MM.1S (cell line): ENCODE measurements at regions not wholly inside any gene's neighbourhood (a gene's known extent, or its start where the extent isn't known, plus 50 kb on each side); places are given as distances from the start of the nearest gene placed in this dataset.

Experiments
- DNase-seq: peaks from one replicate; pipeline ENCODE4 v3.0.0-alpha.2; 2015
- H2AFZ ChIP-seq: fragments of 300-600 bp; sonication (generic); 2 replicates; pipeline ENCODE4 v1.6.0; 2016; ENCODE audit warnings: antibody characterized with exemption, low read length
- H3F3A ChIP-seq: fragments of 300-600 bp; sonication (generic); 2 replicates; pipeline ENCODE4 v1.6.1; 2016; ENCODE audit warnings: mild to moderate bottlenecking, antibody characterized with exemption, low read length, moderate library complexity, mixed read lengths; ENCODE audit not compliant: insufficient read depth
- H3K27ac ChIP-seq: fragments of 300-600 bp; sonication (generic); 2 replicates; pipeline ENCODE4 v1.5.1; 2016; ENCODE audit warnings: mild to moderate bottlenecking, low read length
- H3K27me3 ChIP-seq: fragments of 300-600 bp; sonication (generic); replicated peaks from 2 replicates; pipeline ENCODE4 v1.6.0; 2016; ENCODE audit warnings: low read length; ENCODE audit not compliant: insufficient read depth
- H3K36me3 ChIP-seq: fragments of 300-600 bp; sonication (generic); replicated peaks from 2 replicates; pipeline ENCODE4 v1.6.1; 2016; ENCODE audit warnings: mild to moderate bottlenecking, low read length, mixed read lengths; ENCODE audit not compliant: insufficient read depth
- H3K4me1 ChIP-seq: fragments of 300-600 bp; sonication (generic); 2 replicates; pipeline ENCODE4 v1.6.1; 2016; ENCODE audit warnings: low read length, mixed read lengths
- H3K4me2 ChIP-seq: fragments of 300-600 bp; sonication (generic); 2 replicates; pipeline ENCODE4 v1.6.0; 2016; ENCODE audit warnings: low read depth, low read length
- H3K4me3 ChIP-seq: fragments of 300-600 bp; sonication (generic); 2 replicates; pipeline ENCODE4 v1.5.1; 2016; ENCODE audit warnings: low read length, mixed read lengths
- H3K79me2 ChIP-seq: fragments of 300-600 bp; sonication (generic); 2 replicates; pipeline ENCODE4 v1.6.1; 2016; ENCODE audit warnings: mixed run types, low read length, mixed read lengths
- H3K9ac ChIP-seq: fragments of 300-600 bp; sonication (generic); 2 replicates; pipeline ENCODE4 v1.6.1; 2016; ENCODE audit warnings: low read length, mixed read lengths
- H3K9me2 ChIP-seq: fragments of 300-600 bp; sonication (generic); replicated peaks from 2 replicates; pipeline ENCODE4 v1.6.1; 2016; ENCODE audit warnings: mild to moderate bottlenecking, low read length, mixed read lengths; ENCODE audit not compliant: insufficient read depth
- H3K9me3 ChIP-seq: fragments of 300-600 bp; sonication (generic); replicated peaks from 2 replicates; pipeline ENCODE4 v1.6.1; 2016; ENCODE audit warnings: mild to moderate bottlenecking, low read length, mixed read lengths; ENCODE audit not compliant: insufficient read depth
- H4K20me1 ChIP-seq: fragments of 300-600 bp; sonication (generic); 2 replicates; pipeline ENCODE4 v1.6.1; 2016; ENCODE audit warnings: mild to moderate bottlenecking, low read length, moderate library complexity, mixed read lengths; ENCODE audit not compliant: insufficient read depth
- EZH2 ChIP-seq: fragments of 300-600 bp; sonication (generic); optimal IDR thresholded peaks from 2 replicates; pipeline ENCODE3; 2017; ENCODE audit warnings: low read depth, mild to moderate bottlenecking, antibody characterized with exemption, low read length, mixed read lengths
- EZH2phosphoT487 ChIP-seq: fragments of 300-600 bp; sonication (generic); IDR thresholded peaks from 2 replicates; pipeline ENCODE4 v1.6.1; 2018; ENCODE audit warnings: antibody characterized with exemption, low read length
- TF ChIP-seq, protein P1 (sequence below): fragments of 300-600 bp; sonication (generic); IDR thresholded peaks from 2 replicates; pipeline ENCODE4 v1.5.1; 2016; ENCODE audit warnings: antibody characterized with exemption, low read length, mixed read lengths

DNA sequence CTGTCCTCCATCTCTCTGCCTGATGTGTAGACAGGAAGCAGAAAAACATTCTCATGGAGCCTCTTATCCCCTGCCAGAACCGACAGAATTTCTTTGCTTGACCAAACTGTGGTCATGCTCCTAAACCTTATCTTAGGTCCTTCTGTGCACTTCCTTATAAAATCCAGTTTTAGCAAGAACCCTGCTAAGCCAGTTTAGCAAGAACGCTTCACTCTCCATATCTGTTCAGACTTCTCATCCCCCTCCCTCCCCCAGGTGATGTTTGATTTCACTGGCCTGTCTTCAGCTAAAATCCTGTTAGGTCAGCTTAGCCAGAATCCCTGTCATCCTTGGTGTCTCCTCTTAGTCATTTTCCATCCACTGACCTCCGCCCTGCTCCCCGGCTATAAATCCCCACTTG, 1130.9 kb upstream of the PRKX start:
- Histone ChIP-seq H4K20me1 (no peaks in the 10 kb centered on the region), H3K9me3 (no peaks in the 10 kb centered on the region), H3K4me1 (no peaks in the 10 kb centered on the region), H3K9ac (no peak overlapping the region), H3K27me3 (no peaks in the 10 kb centered on the region), H3K4me3 (no peak overlapping the region), H3K79me2 (no peaks in the 10 kb centered on the region), H3F3A (no peaks in the 10 kb centered on the region), H3K9me2 (no peaks in the 10 kb centered on the region), H2AFZ (no peak overlapping the region), H3K4me2 (no peak overlapping the region), H3K36me3 (no peaks in the 10 kb centered on the region), H3K27ac (no peak overlapping the region)
- DNase-seq, result no peak
- no peak for TF ChIP-seq EZH2
- TF ChIP-seq EZH2phosphoT487, result no peak
- TF ChIP-seq, protein P1, sequence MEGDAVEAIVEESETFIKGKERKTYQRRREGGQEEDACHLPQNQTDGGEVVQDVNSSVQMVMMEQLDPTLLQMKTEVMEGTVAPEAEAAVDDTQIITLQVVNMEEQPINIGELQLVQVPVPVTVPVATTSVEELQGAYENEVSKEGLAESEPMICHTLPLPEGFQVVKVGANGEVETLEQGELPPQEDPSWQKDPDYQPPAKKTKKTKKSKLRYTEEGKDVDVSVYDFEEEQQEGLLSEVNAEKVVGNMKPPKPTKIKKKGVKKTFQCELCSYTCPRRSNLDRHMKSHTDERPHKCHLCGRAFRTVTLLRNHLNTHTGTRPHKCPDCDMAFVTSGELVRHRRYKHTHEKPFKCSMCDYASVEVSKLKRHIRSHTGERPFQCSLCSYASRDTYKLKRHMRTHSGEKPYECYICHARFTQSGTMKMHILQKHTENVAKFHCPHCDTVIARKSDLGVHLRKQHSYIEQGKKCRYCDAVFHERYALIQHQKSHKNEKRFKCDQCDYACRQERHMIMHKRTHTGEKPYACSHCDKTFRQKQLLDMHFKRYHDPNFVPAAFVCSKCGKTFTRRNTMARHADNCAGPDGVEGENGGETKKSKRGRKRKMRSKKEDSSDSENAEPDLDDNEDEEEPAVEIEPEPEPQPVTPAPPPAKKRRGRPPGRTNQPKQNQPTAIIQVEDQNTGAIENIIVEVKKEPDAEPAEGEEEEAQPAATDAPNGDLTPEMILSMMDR, result no peak

DNA sequence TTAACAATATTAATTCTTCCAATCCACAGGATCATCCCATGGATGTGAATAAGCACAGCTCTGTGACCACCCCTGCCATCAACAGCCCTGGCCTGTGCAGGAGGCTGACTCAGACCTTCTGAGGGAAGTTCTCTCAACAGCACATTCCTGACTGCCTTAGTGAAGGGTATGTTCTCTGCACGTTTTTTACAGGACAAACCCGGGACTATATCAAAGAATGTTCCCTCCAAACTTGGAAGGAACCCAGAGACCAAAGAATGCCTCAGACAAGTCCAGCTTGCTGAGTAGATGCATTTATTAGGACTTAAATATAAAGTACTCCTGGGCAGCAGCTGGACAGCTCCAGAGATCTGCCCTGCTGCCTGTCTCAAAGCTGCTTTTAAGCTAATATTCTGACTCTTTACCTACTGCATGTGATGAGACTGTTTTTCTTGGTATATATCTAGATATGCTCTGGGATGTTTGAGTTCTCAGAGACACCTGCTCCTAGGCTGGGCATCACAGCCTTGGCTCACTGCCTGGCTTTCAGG, 1127.8 kb upstream of the PRKX start:
- Histone ChIP-seq H3K36me3 (no peaks in the 10 kb centered on the region), H3K4me1 (no peaks in the 10 kb centered on the region), H3K27me3 (no peaks in the 10 kb centered on the region), H2AFZ (no peak overlapping the region), H3K27ac (no peak overlapping the region), H3K9me3 (no peaks in the 10 kb centered on the region), H3K4me3 (no peak overlapping the region), H3K4me2 (no peak overlapping the region), H3K9ac (no peak overlapping the region), H3F3A (no peaks in the 10 kb centered on the region), H4K20me1 (no peaks in the 10 kb centered on the region), H3K9me2 (no peaks in the 10 kb centered on the region), H3K79me2 (no peaks in the 10 kb centered on the region)
- TF ChIP-seq, protein P1, result no peak
- TF ChIP-seq EZH2phosphoT487 (no peak), EZH2 (no peak)
- no peak for DNase-seq

DNA sequence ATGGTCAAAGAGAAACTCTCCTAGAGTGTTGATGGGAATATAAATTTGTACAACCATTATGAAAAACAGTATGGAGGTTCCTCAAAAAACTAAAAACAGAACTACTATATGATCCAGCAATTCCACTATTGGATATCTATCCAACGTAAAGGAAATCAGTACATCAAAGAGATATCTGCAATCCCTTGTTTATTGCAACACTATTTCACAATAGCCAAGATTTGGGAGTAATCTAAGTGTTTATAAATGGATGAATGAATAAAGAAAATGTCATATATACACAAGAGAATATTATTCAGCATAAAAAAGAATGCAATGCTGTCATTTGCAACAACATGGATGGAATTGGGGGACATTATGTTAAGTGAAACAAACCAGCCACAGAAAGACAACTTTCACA, 1118.1 kb upstream of the PRKX start:
- no peaks in the 10 kb centered on the region for H3F3A ChIP-seq
- no peaks in the 10 kb centered on the region for H3K9me2 ChIP-seq
- H4K20me1 ChIP-seq, result no peaks in the 10 kb centered on the region
- H3K36me3 ChIP-seq, result no peaks in the 10 kb centered on the region
- TF ChIP-seq EZH2 (no peak), EZH2phosphoT487 (no peak)
- TF ChIP-seq, protein P1, result no peak
- H3K4me2 ChIP-seq, result no peak overlapping the region
- H3K9ac ChIP-seq, result no peak overlapping the region
- H3K4me3 ChIP-seq, result no peak overlapping the region
- no peaks in the 10 kb centered on the region for H3K79me2 ChIP-seq
- no peak for DNase-seq
- no peak overlapping the region for H2AFZ ChIP-seq
- no peaks in the 10 kb centered on the region for H3K9me3 ChIP-seq
- H3K27me3 ChIP-seq, result no peaks in the 10 kb centered on the region
- H3K27ac ChIP-seq, result no peak overlapping the region
- no peaks in the 10 kb centered on the region for H3K4me1 ChIP-seq
